ENCODE measurements at regions not wholly inside any gene's neighbourhood (a gene's known extent, or its start where the extent isn't known, plus 50 kb on each side); places are given as distances from the start of the nearest gene placed in this dataset.

GRCh38 chr2:22520369-22521288 lies 864.4 kb upstream of the KLHL29 start:
- no peak for DNase-seq

GRCh38 chr2:22521620-22522019 lies 863.4 kb upstream of the KLHL29 start:
- no peak for DNase-seq

- no peak for DNase-seq
These were observed 859.3 kb upstream of the KLHL29 start for GRCh38 chr2:22525681-22526080.

GRCh38 chr2:22530131-22530530 lies 854.8 kb upstream of the KLHL29 start:
- no peak for DNase-seq

- DNase-seq: no peak
These were observed 848.8 kb upstream of the KLHL29 start for GRCh38 chr2:22536133-22536532.

GRCh38 chr2:22554453-22554852 lies 830.5 kb upstream of the KLHL29 start:
- no peak for DNase-seq

GRCh38 chr2:22557406-22557805 lies 827.6 kb upstream of the KLHL29 start:
- no peak for DNase-seq

- no peak for DNase-seq
These were observed 825.0 kb upstream of the KLHL29 start for GRCh38 chr2:22560021-22560420.

GRCh38 chr2:22579341-22579740 lies 805.6 kb upstream of the KLHL29 start:
- DNase-seq: no peak

- DNase-seq: no peak
These were observed 802.9 kb upstream of the KLHL29 start for GRCh38 chr2:22582107-22582506.

- no peak for DNase-seq
These were observed 788.7 kb upstream of the KLHL29 start for GRCh38 chr2:22596306-22596705.

GRCh38 chr2:22600156-22600555 lies 784.8 kb upstream of the KLHL29 start:
- no peak for DNase-seq

- DNase-seq: no peak
These were observed 784.0 kb upstream of the KLHL29 start for GRCh38 chr2:22600999-22601398.

GRCh38 chr2:22604136-22604535 lies 780.8 kb upstream of the KLHL29 start:
- no peak for DNase-seq

- DNase-seq: no peak
These were observed 768.9 kb upstream of the KLHL29 start for GRCh38 chr2:22616031-22616430.

- no peak for DNase-seq
These were observed 761.4 kb upstream of the KLHL29 start for GRCh38 chr2:22623620-22624019.

GRCh38 chr2:22626621-22627020 lies 758.4 kb upstream of the KLHL29 start:
- DNase-seq: no peak

GRCh38 chr2:22628221-22628620 lies 756.8 kb upstream of the KLHL29 start:
- DNase-seq: no peak

- DNase-seq: no peak
These were observed 756.1 kb upstream of the KLHL29 start for GRCh38 chr2:22628906-22629305.

- DNase-seq: no peak
These were observed 750.8 kb upstream of the KLHL29 start for GRCh38 chr2:22634167-22634566.

GRCh38 chr2:22656426-22656825 lies 728.6 kb upstream of the KLHL29 start:
- DNase-seq: no peak

GRCh38 chr2:22673529-22673928 lies 711.5 kb upstream of the KLHL29 start:
- DNase-seq: no peak

- DNase-seq: no peak
These were observed 701.1 kb upstream of the KLHL29 start for GRCh38 chr2:22683914-22684313.

- DNase-seq: no peak
These were observed 694.9 kb upstream of the KLHL29 start for GRCh38 chr2:22690096-22690495.

GRCh38 chr2:22691666-22692065 lies 693.3 kb upstream of the KLHL29 start:
- DNase-seq: no peak

Data from activated T-cell treated with anti-CD3 and anti-CD28 coated beads, Interleukin-2, amount 50 U/mL, for 1 hour (primary cell).